K562 (cell line): ENCODE measurements at regions not wholly inside any gene's neighbourhood (a gene's known extent, or its start where the extent isn't known, plus 50 kb on each side); places are given as distances from the start of the nearest gene placed in this dataset.

Source experiments
- ATAC-seq: fragments of 200-7000 bp; cut with Tn5 transposase; 3 replicates; pipeline ENCODE4 v1.9.1; 2020; ENCODE audit warnings: moderate library complexity
- BruUV-seq: library from RNA; stranded (reverse); fragments of 400-500 nt; replicated peaks from 2 replicates; lab custom pipeline; 2021; lab: Mats Ljungman, UMichigan
- CTCF ChIA-PET: fragments of 300-600 bp; formaldehyde crosslinking; extraction: SDS; loops from one replicate; lab custom pipeline; 2021; ENCODE audit warnings: low intra/inter-chr PET ratio; lab: Yijun Ruan, JAX
- POLR2A ChIA-PET: fragments of 300-600, 350-650 bp; sonication (Branson Sonifier 250); formaldehyde crosslinking; extraction: SDS; loops from one replicate; lab custom pipeline; 2021; ENCODE audit warnings: antibody characterized with exemption, inconsistent platforms; lab: Yijun Ruan, JAX
- DNase-seq, 4 experiments: peaks; one replicate each; pipeline versions ENCODE4 v3.0.0 to v3.0.0-alpha.2; 2011 to 2018; ENCODE audit warnings: low spot score in 3 of 4, mixed read lengths in 3 of 4; ENCODE audit errors: extremely low read depth in 1 of 4
- FAIRE-seq: peaks from 2 replicates; lab custom pipeline; 2011; peaks lifted over from hg19 to GRCh38; lab: Jason Lieb, UNC
- H2AFZ ChIP-seq: 2 replicates; pipeline ENCODE4 v1.6.0; 2011; ENCODE audit warnings: low read depth, low read length, control low read depth, inconsistent platforms
- H3K27ac ChIP-seq: fragments of 200-600 bp; 3 replicates; pipeline ENCODE4 v1.8.0; 2011; ENCODE audit warnings: low read depth, mild to moderate bottlenecking, control low read depth, inconsistent platforms, low read length, moderate library complexity, mixed read lengths; ENCODE audit errors: extremely low read depth
- H3K27me3 ChIP-seq, 2 experiments: fragments of 300-600 bp in 1 of 2; 2 replicates in 1 of 2; 3 replicates in 1 of 2; pipeline versions ENCODE4 v1.6.0 to v1.8.0; 2011; ENCODE audit warnings: inconsistent platforms in 2 of 2, low read length in 2 of 2, mild to moderate bottlenecking in 1 of 2, mixed read lengths in 1 of 2, moderate library complexity in 1 of 2; ENCODE audit not compliant: control insufficient read depth in 2 of 2, insufficient read depth in 2 of 2
- H3K36me3 ChIP-seq: fragments of 300-600 bp; 3 replicates; pipeline ENCODE4 v1.8.0; 2011; ENCODE audit warnings: mild to moderate bottlenecking, low read length, inconsistent platforms; ENCODE audit not compliant: control insufficient read depth, insufficient read depth
- H3K4me1 ChIP-seq, 2 experiments: fragments of 200-600 bp in 1 of 2; replicated peaks in 1 of 2; 2 replicates in 1 of 2; 3 replicates in 1 of 2; pipeline versions ENCODE4 v1.5.1 to v1.8.0; 2011; ENCODE audit warnings: inconsistent platforms in 2 of 2, low read length in 2 of 2, mild to moderate bottlenecking in 1 of 2, mixed read lengths in 1 of 2, moderate library complexity in 1 of 2; ENCODE audit not compliant: control insufficient read depth in 2 of 2, insufficient read depth in 2 of 2
- H3K4me2 ChIP-seq: 2 replicates; pipeline ENCODE4 v1.6.1; 2011; ENCODE audit warnings: low read length, control low read depth, inconsistent platforms, mixed read lengths; ENCODE audit not compliant: insufficient read depth
- H3K4me3 ChIP-seq: fragments of 200-600 bp; sonication (generic), shearing (Covaris generic); 2 replicates; pipeline ENCODE4 v1.5.1; 2016; ENCODE audit warnings: control low read depth, inconsistent platforms
- H3K79me2 ChIP-seq: fragments of 200-600 bp; 3 replicates; pipeline ENCODE4 v1.8.0; 2011; ENCODE audit warnings: low read length, inconsistent platforms; ENCODE audit not compliant: control insufficient read depth, insufficient read depth
- H3K9ac ChIP-seq, 2 experiments: 2 replicates each; pipeline versions ENCODE4 v1.6.0 to v1.6.1; 2011; ENCODE audit warnings: low read depth in 2 of 2, low read length in 2 of 2, control low read depth in 1 of 2, inconsistent platforms in 1 of 2, mild to moderate bottlenecking in 1 of 2, mixed read lengths in 1 of 2; ENCODE audit not compliant: insufficient read depth in 1 of 2
- H3K9me1 ChIP-seq: one replicate; pipeline ENCODE4 v1.6.0; 2011; ENCODE audit warnings: inconsistent platforms, mild to moderate bottlenecking, low read length, moderate library complexity; ENCODE audit not compliant: control insufficient read depth, insufficient read depth
- H3K9me3 ChIP-seq: replicated peaks from 2 replicates; pipeline ENCODE4 v1.5.1; 2011; ENCODE audit warnings: low read depth, low read length, inconsistent platforms; ENCODE audit not compliant: control insufficient read depth, insufficient read depth
- H4K20me1 ChIP-seq: replicated peaks from 2 replicates; pipeline ENCODE4 v1.6.1; 2011; ENCODE audit warnings: low read length, inconsistent platforms, mixed read lengths; ENCODE audit not compliant: control insufficient read depth, insufficient read depth
- BDP1 ChIP-seq: IDR thresholded peaks from 3 replicates; pipeline ENCODE4 v1.6.1; 2011; ENCODE audit not compliant: insufficient read length, insufficient read depth
- FOSL1 ChIP-seq: fragments of 200-800 bp; sonication (Bioruptor generic); conservative IDR thresholded peaks from 2 replicates; pipeline ENCODE4 v1.6.1; 2016; ENCODE audit warnings: missing genetic modification characterization, missing compliant biosample characterization
- KDM5B ChIP-seq: fragments of 200-600 bp; sonication (generic); IDR thresholded peaks from 2 replicates; pipeline ENCODE4 v1.6.1; 2012; ENCODE audit warnings: low read depth, mild to moderate bottlenecking, moderate library complexity, low read length, control low read depth, inconsistent platforms; ENCODE audit not compliant: insufficient replicate concordance
- PHTF2 ChIP-seq: fragments of 250-450 bp; sonication (Bioruptor Pico); IDR thresholded peaks from 2 replicates; pipeline ENCODE4 v1.5.0; 2021; ENCODE audit warnings: mild to moderate bottlenecking
- PRPF4 ChIP-seq: fragments of 200-400 bp; formaldehyde crosslinking; IDR thresholded peaks from one replicate; pipeline ENCODE4 v1.6.1; 2017; ENCODE audit warnings: low read length, low read depth, mild to moderate bottlenecking; ENCODE audit not compliant: insufficient read depth, poor library complexity, severe bottlenecking
- ZFX ChIP-seq: sonication (generic); formaldehyde crosslinking; IDR thresholded peaks from 2 replicates; pipeline ENCODE4 v1.8.0; 2022; ENCODE audit warnings: mild to moderate bottlenecking, missing genetic modification reagents, moderate library complexity
- ZNF75A ChIP-seq: fragments of 450-650 bp; formaldehyde crosslinking; IDR thresholded peaks from 2 replicates; pipeline ENCODE4 v1.4.0; 2020; ENCODE audit warnings: mild to moderate bottlenecking
- ZSCAN32 ChIP-seq: fragments of 450-650 bp; formaldehyde crosslinking; IDR thresholded peaks from 2 replicates; pipeline ENCODE4 v1.4.0; 2020; ENCODE audit warnings: mild to moderate bottlenecking, moderate library complexity
- WGBS: fragments of 100-300 bp; shearing (Covaris generic); methylation state at CpG from one replicate; pipeline ENCODE4 v1.1.6; 2016; ENCODE audit warnings: low coverage, mixed read lengths; ENCODE audit not compliant: insufficient coverage; ENCODE audit errors: missing lambda C conversion rate; 5-methylcytosine and 5-hydroxymethylcytosine counted together
- in situ Hi-C: fragments of 300-500 bp; cut with MboI; formaldehyde crosslinking; loops from 4 replicates; pipeline ENCODE4 v1.15.0; 2018; ENCODE audit warnings: inconsistent platforms, mixed read lengths
- intact Hi-C: fragments of 100-400 bp; cut with micrococcal nuclease; formaldehyde crosslinking; loops from 2 replicates; pipeline ENCODE4 v1.14.2; 2022
- TF ChIP-seq, protein P1 (sequence below): fragments of 450-650 bp; IDR thresholded peaks from 2 replicates; pipeline ENCODE4 v1.6.1; 2016; ENCODE audit warnings: low read depth
- TF ChIP-seq, protein P2 (sequence below), 2 experiments: fragments of 450-650 bp in 1 of 2; sonication (generic) in 1 of 2; formaldehyde crosslinking in 1 of 2; IDR thresholded peaks in 1 of 2; conservative IDR thresholded peaks in 1 of 2; 2 replicates each; pipeline versions ENCODE4 v1.6.1 to v1.8.1; 2016 to 2023; ENCODE audit warnings: mild to moderate bottlenecking in 2 of 2, moderate library complexity in 2 of 2, inconsistent platforms in 1 of 2, missing genetic modification reagents in 1 of 2

DNA sequence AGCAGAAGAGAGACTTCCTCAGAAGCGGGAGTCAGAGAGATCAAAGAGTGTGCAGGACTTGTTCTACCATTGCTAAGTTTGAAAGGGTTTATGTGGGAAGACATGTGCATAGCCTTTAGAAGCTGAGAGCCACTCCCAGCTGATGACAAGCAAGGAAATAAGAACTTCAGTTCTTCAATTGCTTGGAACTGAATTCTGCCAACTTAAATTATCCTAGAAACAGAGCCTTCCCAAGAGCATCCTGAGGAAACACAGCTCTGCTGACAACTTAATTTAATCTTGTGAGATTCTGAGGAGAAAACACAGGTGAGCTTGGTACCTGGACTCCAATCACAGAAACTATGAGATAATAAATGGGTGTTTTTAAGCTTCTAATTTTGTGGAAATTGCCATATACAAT is 150.6 kb upstream of the OGFRL1 start (continued):
- TF ChIP-seq, protein P1, sequence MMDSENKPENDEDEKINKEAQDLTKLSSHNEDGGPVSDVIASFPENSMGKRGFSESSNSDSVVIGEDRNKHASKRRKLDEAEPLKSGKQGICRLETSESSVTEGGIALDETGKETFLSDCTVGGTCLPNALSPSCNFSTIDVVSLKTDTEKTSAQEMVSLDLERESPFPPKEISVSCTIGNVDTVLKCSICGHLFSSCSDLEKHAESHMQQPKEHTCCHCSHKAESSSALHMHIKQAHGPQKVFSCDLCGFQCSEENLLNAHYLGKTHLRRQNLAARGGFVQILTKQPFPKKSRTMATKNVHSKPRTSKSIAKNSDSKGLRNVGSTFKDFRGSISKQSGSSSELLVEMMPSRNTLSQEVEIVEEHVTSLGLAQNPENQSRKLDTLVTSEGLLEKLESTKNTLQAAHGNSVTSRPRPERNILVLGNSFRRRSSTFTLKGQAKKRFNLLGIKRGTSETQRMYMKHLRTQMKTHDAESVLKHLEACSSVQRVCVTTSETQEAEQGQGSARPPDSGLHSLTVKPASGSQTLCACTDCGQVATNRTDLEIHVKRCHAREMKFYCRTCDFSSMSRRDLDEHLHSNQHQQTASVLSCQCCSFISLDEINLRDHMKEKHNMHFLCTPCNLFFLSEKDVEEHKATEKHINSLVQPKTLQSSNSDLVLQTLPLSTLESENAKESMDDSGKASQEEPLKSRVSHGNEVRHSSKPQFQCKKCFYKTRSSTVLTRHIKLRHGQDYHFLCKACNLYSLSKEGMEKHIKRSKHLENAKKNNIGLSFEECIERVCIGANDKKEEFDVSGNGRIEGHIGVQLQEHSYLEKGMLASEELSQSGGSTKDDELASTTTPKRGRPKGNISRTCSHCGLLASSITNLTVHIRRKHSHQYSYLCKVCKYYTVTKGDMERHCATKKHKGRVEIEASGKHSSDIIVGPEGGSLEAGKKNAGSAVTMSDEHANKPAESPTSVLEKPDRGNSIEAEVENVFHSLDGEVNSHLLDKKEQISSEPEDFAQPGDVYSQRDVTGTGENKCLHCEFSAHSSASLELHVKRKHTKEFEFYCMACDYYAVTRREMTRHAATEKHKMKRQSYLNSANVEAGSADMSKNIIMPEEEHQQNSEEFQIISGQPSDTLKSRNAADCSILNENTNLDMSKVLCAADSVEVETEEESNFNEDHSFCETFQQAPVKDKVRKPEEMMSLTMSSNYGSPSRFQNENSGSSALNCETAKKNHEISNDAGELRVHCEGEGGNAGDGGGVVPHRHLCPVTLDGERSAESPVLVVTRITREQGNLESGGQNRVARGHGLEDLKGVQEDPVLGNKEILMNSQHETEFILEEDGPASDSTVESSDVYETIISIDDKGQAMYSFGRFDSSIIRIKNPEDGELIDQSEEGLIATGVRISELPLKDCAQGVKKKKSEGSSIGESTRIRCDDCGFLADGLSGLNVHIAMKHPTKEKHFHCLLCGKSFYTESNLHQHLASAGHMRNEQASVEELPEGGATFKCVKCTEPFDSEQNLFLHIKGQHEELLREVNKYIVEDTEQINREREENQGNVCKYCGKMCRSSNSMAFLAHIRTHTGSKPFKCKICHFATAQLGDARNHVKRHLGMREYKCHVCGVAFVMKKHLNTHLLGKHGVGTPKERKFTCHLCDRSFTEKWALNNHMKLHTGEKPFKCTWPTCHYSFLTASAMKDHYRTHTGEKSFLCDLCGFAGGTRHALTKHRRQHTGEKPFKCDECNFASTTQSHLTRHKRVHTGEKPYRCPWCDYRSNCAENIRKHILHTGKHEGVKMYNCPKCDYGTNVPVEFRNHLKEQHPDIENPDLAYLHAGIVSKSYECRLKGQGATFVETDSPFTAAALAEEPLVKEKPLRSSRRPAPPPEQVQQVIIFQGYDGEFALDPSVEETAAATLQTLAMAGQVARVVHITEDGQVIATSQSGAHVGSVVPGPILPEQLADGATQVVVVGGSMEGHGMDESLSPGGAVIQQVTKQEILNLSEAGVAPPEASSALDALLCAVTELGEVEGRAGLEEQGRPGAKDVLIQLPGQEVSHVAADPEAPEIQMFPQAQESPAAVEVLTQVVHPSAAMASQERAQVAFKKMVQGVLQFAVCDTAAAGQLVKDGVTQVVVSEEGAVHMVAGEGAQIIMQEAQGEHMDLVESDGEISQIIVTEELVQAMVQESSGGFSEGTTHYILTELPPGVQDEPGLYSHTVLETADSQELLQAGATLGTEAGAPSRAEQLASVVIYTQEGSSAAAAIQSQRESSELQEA, result no peak

DNA sequence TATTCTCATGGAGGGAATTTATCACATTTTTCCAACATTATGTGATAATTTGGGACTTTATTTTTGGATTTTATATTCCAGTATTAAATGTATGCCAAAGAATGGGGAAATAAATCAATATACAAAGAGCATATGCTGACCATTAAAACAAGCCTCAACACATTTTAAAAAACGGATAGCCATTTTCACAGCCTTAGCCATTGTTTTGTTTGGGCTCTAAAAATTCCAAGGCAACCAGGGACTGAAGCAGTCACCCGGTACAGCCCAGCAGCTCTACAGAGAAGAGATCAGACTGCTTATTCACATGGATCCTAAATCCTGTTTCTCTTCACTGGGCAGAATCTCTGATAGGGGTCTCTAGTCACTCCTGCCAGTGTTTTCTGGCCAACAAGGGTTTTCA is 150.2 kb upstream of the OGFRL1 start:
- Histone ChIP-seq H3K4me1 (no peaks in the 10 kb centered on the region), H4K20me1 (no peaks in the 10 kb centered on the region), H3K27ac (no peak overlapping the region), H3K27me3 (no peaks in the 10 kb centered on the region), H3K36me3 (no peaks in the 10 kb centered on the region), H3K4me3 (no peak overlapping the region), H3K4me2 (no peak overlapping the region), H3K9me3 (no peaks in the 10 kb centered on the region), H3K79me2 (no peaks in the 10 kb centered on the region), H3K9ac (no peak overlapping the region), H2AFZ (no peak overlapping the region), H3K9me1 (no peaks in the 10 kb centered on the region)
- no TSS peak for BruUV-seq
- intact Hi-C loops (no loop called here), in situ Hi-C loops (no loop called here)
- TF ChIP-seq ZNF75A (CRISPR knock-in tag) (no peak), FOSL1 (tag) (no peak), BDP1 (no peak), ZSCAN32 (CRISPR knock-in tag) (no peak), ZFX (CRISPR knock-in tag) (no peak), PRPF4 (no peak), KDM5B (no peak), PHTF2 (CRISPR knock-in tag) (no peak)
- TF ChIP-seq, protein P2, sequence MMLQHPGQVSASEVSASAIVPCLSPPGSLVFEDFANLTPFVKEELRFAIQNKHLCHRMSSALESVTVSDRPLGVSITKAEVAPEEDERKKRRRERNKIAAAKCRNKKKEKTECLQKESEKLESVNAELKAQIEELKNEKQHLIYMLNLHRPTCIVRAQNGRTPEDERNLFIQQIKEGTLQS (IDR thresholded peaks at IDR 0.05), result no peak
- TF ChIP-seq, protein P2 (CRISPR knock-in tag; conservative IDR thresholded peaks at IDR 0.05), result no peak
- FAIRE-seq (no peak), DNase-seq (no peak), ATAC-seq (no peak)
- CTCF ChIA-PET, result no interaction called here
- 0% methylated on average over 2 of the region's 2 CpGs for WGBS
- POLR2A ChIA-PET, result no interaction called here
